ENCODE measurements at regions not wholly inside any gene's neighbourhood (a gene's known extent, or its start where the extent isn't known, plus 50 kb on each side); places are given as distances from the start of the nearest gene placed in this dataset.

DNA sequence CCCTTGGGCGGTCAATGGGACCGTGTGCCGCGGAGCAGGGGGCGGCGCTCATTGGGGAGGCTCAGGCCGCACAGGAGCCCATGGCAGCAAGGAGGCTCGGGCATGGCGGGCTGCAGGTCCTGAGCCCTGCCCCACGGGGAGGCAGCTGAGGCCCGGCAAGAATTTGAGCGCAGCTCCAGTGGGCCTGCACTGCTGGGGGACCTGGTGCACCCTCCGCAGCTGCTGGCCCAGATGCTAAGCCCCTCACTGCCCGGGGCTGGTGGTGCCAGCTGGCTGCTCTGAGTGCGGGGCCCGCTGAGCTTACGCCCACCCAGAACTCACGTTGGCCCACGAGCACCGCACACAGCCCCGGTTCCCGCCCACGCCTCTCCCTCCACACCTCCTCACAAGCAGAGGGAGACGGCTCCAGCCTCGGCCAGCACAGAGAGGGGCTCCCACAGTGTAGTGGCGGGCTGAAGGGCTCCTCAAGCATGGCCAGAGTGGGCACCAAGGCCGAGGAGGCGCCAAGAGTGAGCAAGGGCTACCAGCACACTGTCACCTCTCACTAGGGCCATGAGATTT lies 141.1 kb upstream of the OR13F1 start:
- TF ChIP-seq ZFP37 (CRISPR knock-in tag; IDR thresholded peaks at IDR 0.05; ENCODE audit: borderline replicate concordance) (no peak), GATAD2A (CRISPR knock-in tag; IDR thresholded peaks at IDR 0.05) (no peak), NFKBIZ (CRISPR knock-in tag; IDR thresholded peaks at IDR 0.05) (no peak), ZNF24 (IDR thresholded peaks at IDR 0.05) (no peak), ZNF124 (CRISPR knock-in tag; IDR thresholded peaks at IDR 0.05) (no peak), JUND (CRISPR knock-in tag; IDR thresholded peaks at IDR 0.05) (no peak), CEBPG (CRISPR knock-in tag; IDR thresholded peaks at IDR 0.05) (no peak), NFIC (IDR thresholded peaks at IDR 0.05; ENCODE audit: low read length) (no peak), JUNB (CRISPR knock-in tag; IDR thresholded peaks at IDR 0.05; ENCODE audit: borderline replicate concordance) (no peak), DPF2 (CRISPR knock-in tag; IDR thresholded peaks at IDR 0.05; ENCODE audit: borderline replicate concordance, low read depth) (no peak)
- TF ChIP-seq, protein P1, sequence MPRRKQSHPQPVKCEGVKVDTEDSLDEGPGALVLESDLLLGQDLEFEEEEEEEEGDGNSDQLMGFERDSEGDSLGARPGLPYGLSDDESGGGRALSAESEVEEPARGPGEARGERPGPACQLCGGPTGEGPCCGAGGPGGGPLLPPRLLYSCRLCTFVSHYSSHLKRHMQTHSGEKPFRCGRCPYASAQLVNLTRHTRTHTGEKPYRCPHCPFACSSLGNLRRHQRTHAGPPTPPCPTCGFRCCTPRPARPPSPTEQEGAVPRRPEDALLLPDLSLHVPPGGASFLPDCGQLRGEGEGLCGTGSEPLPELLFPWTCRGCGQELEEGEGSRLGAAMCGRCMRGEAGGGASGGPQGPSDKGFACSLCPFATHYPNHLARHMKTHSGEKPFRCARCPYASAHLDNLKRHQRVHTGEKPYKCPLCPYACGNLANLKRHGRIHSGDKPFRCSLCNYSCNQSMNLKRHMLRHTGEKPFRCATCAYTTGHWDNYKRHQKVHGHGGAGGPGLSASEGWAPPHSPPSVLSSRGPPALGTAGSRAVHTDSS (CRISPR knock-in tag; conservative IDR thresholded peaks at IDR 0.05): no peak
- TF ChIP-seq, protein P2, sequence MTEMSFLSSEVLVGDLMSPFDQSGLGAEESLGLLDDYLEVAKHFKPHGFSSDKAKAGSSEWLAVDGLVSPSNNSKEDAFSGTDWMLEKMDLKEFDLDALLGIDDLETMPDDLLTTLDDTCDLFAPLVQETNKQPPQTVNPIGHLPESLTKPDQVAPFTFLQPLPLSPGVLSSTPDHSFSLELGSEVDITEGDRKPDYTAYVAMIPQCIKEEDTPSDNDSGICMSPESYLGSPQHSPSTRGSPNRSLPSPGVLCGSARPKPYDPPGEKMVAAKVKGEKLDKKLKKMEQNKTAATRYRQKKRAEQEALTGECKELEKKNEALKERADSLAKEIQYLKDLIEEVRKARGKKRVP (CRISPR knock-in tag; IDR thresholded peaks at IDR 0.05): no peak
